ENCODE measurements at regions not wholly inside any gene's neighbourhood (a gene's known extent, or its start where the extent isn't known, plus 50 kb on each side); places are given as distances from the start of the nearest gene placed in this dataset.

GRCh38 chr1:95548211-95548610 is 314.2 kb downstream of the RWDD3 start:
- no peak for TF ChIP-seq EP300 (IDR thresholded peaks at IDR 0.05)
- no peak for TF ChIP-seq CTCF (IDR thresholded peaks at IDR 0.05)
- no peak for TF ChIP-seq POLR2AphosphoS5 (IDR thresholded peaks at IDR 0.05)
- TF ChIP-seq POLR2A (IDR thresholded peaks at IDR 0.05) = no peak

All from sigmoid colon (tissue), 4 donors.